Endodermal cell (in vitro differentiated cells): ENCODE measurements at regions not wholly inside any gene's neighbourhood (a gene's known extent, or its start where the extent isn't known, plus 50 kb on each side); places are given as distances from the start of the nearest gene placed in this dataset.

ENCODE experiments used
- DNase-seq: peaks from one replicate; pipeline ENCODE4 v3.0.0-alpha.2; 2017
- H3K27ac ChIP-seq: 2 replicates; pipeline ENCODE4 v1.5.1; 2013; ENCODE audit warnings: mild to moderate bottlenecking, low read depth, low read length, moderate library complexity
- H3K27me3 ChIP-seq: 2 replicates; pipeline ENCODE4 v1.6.1; 2013; ENCODE audit warnings: mild to moderate bottlenecking, low read length, moderate library complexity; ENCODE audit not compliant: insufficient read depth, control insufficient read depth, poor library complexity, severe bottlenecking
- H3K36me3 ChIP-seq: 2 replicates; pipeline ENCODE4 v1.7.0; 2013; ENCODE audit warnings: mild to moderate bottlenecking, low read length, moderate library complexity; ENCODE audit not compliant: control insufficient read depth, insufficient read depth
- H3K4me1 ChIP-seq: one replicate; pipeline ENCODE4 v1.7.0; 2013; ENCODE audit warnings: low read length; ENCODE audit not compliant: control insufficient read depth, insufficient read depth
- H3K4me3 ChIP-seq: 2 replicates; pipeline ENCODE4 v1.5.1; 2013; ENCODE audit warnings: mild to moderate bottlenecking, low read length, moderate library complexity
- H3K9ac ChIP-seq: 2 replicates; pipeline ENCODE4 v1.6.1; 2013; ENCODE audit warnings: mild to moderate bottlenecking, low read length, moderate library complexity; ENCODE audit not compliant: poor library complexity, severe bottlenecking; ENCODE audit errors: extremely low read depth
- H3K9me3 ChIP-seq: 2 replicates; pipeline ENCODE4 v1.6.1; 2013; ENCODE audit warnings: mild to moderate bottlenecking, low read length, moderate library complexity; ENCODE audit not compliant: control insufficient read depth
- H3K27ac Mint-ChIP-seq: 2 replicates; pipeline ENCODE4 v1.8.0; 2020; ENCODE audit warnings: mixed read lengths
- H3K27me3 Mint-ChIP-seq: 2 replicates; pipeline ENCODE4 v1.8.0; 2021; ENCODE audit warnings: mild to moderate bottlenecking, mixed read lengths; ENCODE audit not compliant: insufficient read depth
- H3K36me3 Mint-ChIP-seq: 2 replicates; pipeline ENCODE4 v1.8.0; 2020; ENCODE audit warnings: low read depth, mixed read lengths
- H3K4me1 Mint-ChIP-seq: 2 replicates; pipeline ENCODE4 v1.8.0; 2020; ENCODE audit warnings: mixed read lengths
- H3K4me3 Mint-ChIP-seq: 2 replicates; pipeline ENCODE4 v1.8.0; 2020; ENCODE audit warnings: mild to moderate bottlenecking, moderate library complexity, mixed read lengths
- H3K9me3 Mint-ChIP-seq: 2 replicates; pipeline ENCODE4 v1.8.0; 2020; ENCODE audit warnings: mild to moderate bottlenecking, mixed read lengths
- CTCF ChIP-seq: fragments of 200-600 bp; sonication (generic); conservative IDR thresholded peaks from 2 replicates; pipeline ENCODE4 v1.5.0; 2021; ENCODE audit warnings: antibody characterized with exemption, mild to moderate bottlenecking
- WGBS, 2 experiments: methylation state at CpG; one replicate each; pipeline versions ENCODE4 v1.1.5 to v1.1.7; 2013; ENCODE audit warnings: missing lambda C conversion rate in 2 of 2, mixed read lengths in 1 of 2; ENCODE audit not compliant: insufficient coverage in 1 of 2, insufficient read length in 1 of 2; 5-methylcytosine and 5-hydroxymethylcytosine counted together

- Histone ChIP-seq H3K4me1 (no peaks in the 10 kb centered on the region), H3K9me3 (no peaks in the 10 kb centered on the region), H3K27me3 (no peaks in the 10 kb centered on the region), H3K27ac (no peak overlapping the region), H3K4me3 (no peak overlapping the region), H3K36me3 (no peaks in the 10 kb centered on the region), H3K9ac (no peak overlapping the region)
- 90 to 100% methylated on average over 4 to 5 of the region's 5 CpGs for WGBS, 2 experiments
- Mint-ChIP-seq H3K27ac (no peak overlapping the region), H3K9me3 (peaks cover 16% of the 10 kb centered on the region), H3K27me3 (peaks cover 2% of the 10 kb centered on the region), H3K4me1 (no peaks in the 10 kb centered on the region), H3K36me3 (no peaks in the 10 kb centered on the region), H3K4me3 (no peak overlapping the region)
- DNase-seq: no peak
- no peak for TF ChIP-seq CTCF
These were observed 194.4 kb upstream of the AJAP1 start for GRCh38 chr1:4460052-4460451.

- Histone ChIP-seq H3K27me3 (no peaks in the 10 kb centered on the region), H3K4me1 (no peaks in the 10 kb centered on the region), H3K36me3 (no peaks in the 10 kb centered on the region), H3K4me3 (no peak overlapping the region), H3K27ac (no peak overlapping the region), H3K9me3 (no peaks in the 10 kb centered on the region), H3K9ac (no peak overlapping the region)
- Mint-ChIP-seq H3K4me3 (no peak overlapping the region), H3K4me1 (no peaks in the 10 kb centered on the region), H3K27ac (no peak overlapping the region), H3K27me3 (no peaks in the 10 kb centered on the region), H3K9me3 (peaks cover 16% of the 10 kb centered on the region), H3K36me3 (no peaks in the 10 kb centered on the region)
- WGBS, 2 experiments: 77 to 85% methylated on average over 6 to 14 of the region's 14 CpGs
- TF ChIP-seq CTCF: no peak
- DNase-seq: no peak
These were observed 193.8 kb upstream of the AJAP1 start for GRCh38 chr1:4460651-4461050.

GRCh38 chr1:4461726-4462290, 192.6 kb upstream of the AJAP1 start:
- Mint-ChIP-seq H3K4me1 (no peaks in the 10 kb centered on the region), H3K27me3 (no peaks in the 10 kb centered on the region), H3K27ac (no peak overlapping the region), H3K4me3 (no peak overlapping the region), H3K36me3 (no peaks in the 10 kb centered on the region), H3K9me3 (peaks cover 10% of the 10 kb centered on the region)
- TF ChIP-seq CTCF: no peak
- WGBS, 2 experiments: 81 to 88% methylated on average over 13 to 14 of the region's 14 CpGs
- Histone ChIP-seq H3K9ac (no peak overlapping the region), H3K9me3 (no peaks in the 10 kb centered on the region), H3K4me1 (no peaks in the 10 kb centered on the region), H3K27ac (no peak overlapping the region), H3K27me3 (no peaks in the 10 kb centered on the region), H3K36me3 (no peaks in the 10 kb centered on the region), H3K4me3 (no peak overlapping the region)
- no peak for DNase-seq
